ENCODE measurements at regions not wholly inside any gene's neighbourhood (a gene's known extent, or its start where the extent isn't known, plus 50 kb on each side); places are given as distances from the start of the nearest gene placed in this dataset.
A peak's percentile ranks its signal among the peaks of the same experiment; 100 is the strongest.
"Not testable (repeated sequence)": the region's sequence is repeated elsewhere in the genome, so short reads cannot be mapped to it uniquely, and the experiment has no call there.

DNA sequence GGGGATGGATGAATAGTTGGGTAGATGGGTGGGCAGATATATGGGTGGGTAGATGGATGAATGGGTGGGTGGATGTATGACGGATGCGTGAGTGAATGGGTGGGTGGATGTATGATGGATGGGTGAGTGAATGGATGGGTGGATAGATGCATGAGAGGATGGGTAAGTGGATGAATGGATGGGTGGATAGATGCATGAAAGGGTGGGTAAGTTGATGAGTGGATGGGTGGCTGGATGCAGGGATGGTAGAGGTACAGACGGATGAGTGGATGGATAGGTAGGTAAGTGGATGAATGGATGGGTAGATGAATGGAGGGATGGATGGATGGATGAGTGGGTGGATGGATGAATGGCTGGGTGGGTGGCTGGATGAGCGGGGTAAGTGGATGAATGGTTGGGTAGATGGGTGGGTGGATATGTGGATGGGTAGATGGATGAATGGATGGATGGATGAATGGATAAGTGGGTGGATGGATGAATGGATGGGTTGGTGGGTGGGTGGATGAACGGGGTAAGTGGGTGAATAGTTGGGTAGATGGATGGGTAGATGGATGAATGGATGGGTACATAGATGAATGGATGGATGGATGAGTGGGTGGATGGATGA, 208.9 kb downstream of the NPIPB11 start:
- H3K27ac ChIP-seq (ENCODE audit: low read depth in 2 of 2, low read length in 1 of 2); H3K9me3 ChIP-seq (ENCODE audit: control insufficient read depth in 2 of 2, insufficient read depth in 1 of 2, low read depth in 1 of 2, low read length in 1 of 2); H3K4me1 ChIP-seq (ENCODE audit: control insufficient read depth in 2 of 2, insufficient read depth in 2 of 2, low read length in 1 of 2); H3K36me3 ChIP-seq (ENCODE audit: control insufficient read depth in 2 of 2, insufficient read depth in 2 of 2, low read length in 1 of 2); H3K27me3 ChIP-seq (ENCODE audit: control insufficient read depth in 1 of 2, insufficient read depth in 2 of 2, low read length in 2 of 2); H3K4me3 ChIP-seq (ENCODE audit: low read depth in 1 of 2, low read length in 2 of 2): not testable (repeated sequence)
- 95 to 97% methylated on average over 5 of the region's 5 CpGs for WGBS, 2 donors

DNA sequence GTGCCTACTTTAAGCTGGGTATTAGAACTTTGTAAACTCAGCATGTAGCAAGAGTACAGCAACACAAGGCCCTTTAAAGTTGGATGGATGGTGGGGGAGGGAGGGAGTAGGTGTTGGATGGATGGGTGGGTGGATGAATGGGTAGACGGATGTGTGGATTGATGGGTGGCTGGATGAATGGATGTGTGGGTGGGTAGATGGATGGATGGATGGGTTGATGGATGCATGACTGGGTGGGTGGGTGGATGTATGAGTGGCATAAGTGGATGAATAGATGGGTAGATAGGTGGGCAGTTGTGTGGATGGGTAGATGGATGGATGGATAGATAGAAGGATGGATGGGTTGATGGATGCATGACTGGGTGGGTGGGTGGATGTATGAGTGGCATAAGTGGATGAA, 209.8 kb downstream of the NPIPB11 start:
- H3K9me3 ChIP-seq (ENCODE audit: control insufficient read depth in 2 of 2, insufficient read depth in 1 of 2, low read depth in 1 of 2, low read length in 1 of 2); H3K4me3 ChIP-seq (ENCODE audit: low read depth in 1 of 2, low read length in 2 of 2); H3K27me3 ChIP-seq (ENCODE audit: control insufficient read depth in 1 of 2, insufficient read depth in 2 of 2, low read length in 2 of 2); H3K36me3 ChIP-seq (ENCODE audit: control insufficient read depth in 2 of 2, insufficient read depth in 2 of 2, low read length in 1 of 2); H3K27ac ChIP-seq (ENCODE audit: low read depth in 2 of 2, low read length in 1 of 2); H3K4me1 ChIP-seq (ENCODE audit: control insufficient read depth in 2 of 2, insufficient read depth in 2 of 2, low read length in 1 of 2): not testable (repeated sequence)
- 89 to 92% methylated on average over 1 of the region's 1 CpG for whole genome bisulfite sequencing, 2 donors

DNA sequence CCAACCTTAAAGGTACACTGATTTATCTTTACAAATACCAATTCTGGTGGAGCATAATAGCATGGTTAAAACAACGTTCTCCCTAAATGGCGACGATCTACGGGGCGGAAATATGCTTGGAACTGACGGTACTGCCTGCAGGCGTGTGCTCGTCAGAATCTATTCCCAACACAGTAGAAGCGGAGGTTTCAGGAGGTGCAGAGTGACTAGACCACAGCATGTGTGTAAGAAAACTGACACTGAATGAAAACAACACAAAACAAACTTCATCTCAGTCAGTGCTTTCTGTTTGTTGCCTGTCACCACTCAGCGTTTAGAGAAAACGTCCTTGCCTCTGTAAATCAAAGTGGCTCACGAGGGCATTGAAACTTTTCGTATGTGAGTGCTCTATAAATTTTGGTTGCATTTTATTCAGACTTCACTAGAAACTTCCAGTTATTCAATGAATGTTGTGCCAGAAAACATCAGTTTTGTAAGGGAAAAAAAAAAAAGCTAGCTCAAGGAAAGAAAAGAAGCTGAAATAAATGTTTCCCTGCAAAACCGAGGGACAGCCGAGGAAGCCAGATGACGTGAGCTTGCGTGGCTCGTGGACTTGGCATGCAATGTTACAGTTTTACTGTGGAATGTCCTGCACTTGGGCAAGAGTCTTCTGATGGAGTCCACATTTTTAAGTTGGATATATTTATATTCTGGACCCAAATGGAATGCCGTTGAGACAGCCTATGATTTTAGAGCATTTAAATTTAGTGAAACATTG, 210.4 kb downstream of the LAT start:
- H3K27me3 ChIP-seq (ENCODE audit: control insufficient read depth in 1 of 2, insufficient read depth in 2 of 2, low read length in 2 of 2); H3K36me3 ChIP-seq (ENCODE audit: control insufficient read depth in 2 of 2, insufficient read depth in 2 of 2, low read length in 1 of 2); H3K9me3 ChIP-seq (ENCODE audit: control insufficient read depth in 2 of 2, insufficient read depth in 1 of 2, low read depth in 1 of 2, low read length in 1 of 2); H3K4me3 ChIP-seq (ENCODE audit: low read depth in 1 of 2, low read length in 2 of 2); H3K4me1 ChIP-seq (ENCODE audit: control insufficient read depth in 2 of 2, insufficient read depth in 2 of 2, low read length in 1 of 2): not testable (repeated sequence)
- H3K27ac ChIP-seq (ENCODE audit: low read depth in 2 of 2, low read length in 1 of 2) = peak overlapping the region in 1 of 2 donors; percentile 12
- WGBS, 2 donors = 51 to 66% methylated on average over 18 to 19 of the region's 19 CpGs

DNA sequence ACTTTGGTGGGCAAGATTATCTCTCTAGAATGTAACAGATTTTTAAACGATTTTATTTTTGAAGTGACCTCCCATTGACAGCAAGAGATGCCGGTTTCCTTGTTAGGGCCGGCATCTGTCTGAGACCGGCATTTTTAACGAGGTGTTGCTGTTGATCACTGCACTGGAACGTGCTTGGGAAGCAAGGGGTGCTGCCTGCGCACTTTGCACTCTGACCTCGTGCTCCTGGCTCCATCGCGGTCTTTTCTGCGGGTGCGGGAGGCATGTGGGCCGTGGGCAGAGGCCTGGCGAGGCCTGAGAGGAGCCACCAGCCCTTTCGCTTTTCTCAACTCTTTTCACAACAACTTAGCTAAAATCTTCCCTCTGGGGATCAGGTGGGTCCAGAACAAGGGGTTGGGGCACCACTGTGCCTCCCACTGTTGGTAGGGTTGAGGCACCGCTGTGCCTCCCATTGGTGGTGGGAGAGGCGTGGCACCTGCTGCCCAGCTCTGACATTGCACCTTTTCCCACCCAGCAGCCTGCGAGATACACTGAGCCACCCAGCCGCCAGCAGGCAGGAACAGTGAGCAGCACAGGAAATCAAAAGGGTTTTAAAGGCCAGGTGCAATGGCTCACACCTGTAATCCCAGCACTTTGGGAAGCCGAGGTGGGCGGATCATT, 209.5 kb downstream of the LAT start:
- WGBS, 2 donors = 84 to 93% methylated on average over 13 to 18 of the region's 21 CpGs
- not testable (repeated sequence) for H3K4me3 ChIP-seq (ENCODE audit: low read depth in 1 of 2, low read length in 2 of 2); H3K9me3 ChIP-seq (ENCODE audit: control insufficient read depth in 2 of 2, insufficient read depth in 1 of 2, low read depth in 1 of 2, low read length in 1 of 2); H3K4me1 ChIP-seq (ENCODE audit: control insufficient read depth in 2 of 2, insufficient read depth in 2 of 2, low read length in 1 of 2); H3K27ac ChIP-seq (ENCODE audit: low read depth in 2 of 2, low read length in 1 of 2); H3K36me3 ChIP-seq (ENCODE audit: control insufficient read depth in 2 of 2, insufficient read depth in 2 of 2, low read length in 1 of 2); H3K27me3 ChIP-seq (ENCODE audit: control insufficient read depth in 1 of 2, insufficient read depth in 2 of 2, low read length in 2 of 2)

DNA sequence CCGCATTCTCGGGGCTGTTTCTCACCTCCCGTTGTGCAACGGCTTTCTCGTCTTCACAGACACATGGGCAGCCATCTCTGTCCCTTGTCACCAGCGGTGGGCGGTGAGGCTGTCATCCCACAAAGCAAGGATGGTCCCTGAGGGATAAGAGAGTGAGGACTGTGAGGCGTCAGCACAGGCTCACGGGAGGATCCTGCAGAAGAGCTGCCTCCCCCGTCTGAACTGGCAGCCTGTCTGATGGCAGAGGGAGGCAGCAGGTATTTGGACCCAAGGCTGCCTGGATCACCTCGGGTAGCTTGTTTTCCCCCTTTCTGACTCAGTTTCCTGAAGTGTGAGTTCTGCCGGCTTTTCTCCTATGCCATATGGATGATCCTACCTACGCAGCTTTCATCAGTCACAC, 208.8 kb downstream of the LAT start:
- not testable (repeated sequence) for H3K4me3 ChIP-seq (ENCODE audit: low read depth in 1 of 2, low read length in 2 of 2); H3K27me3 ChIP-seq (ENCODE audit: control insufficient read depth in 1 of 2, insufficient read depth in 2 of 2, low read length in 2 of 2); H3K27ac ChIP-seq (ENCODE audit: low read depth in 2 of 2, low read length in 1 of 2); H3K9me3 ChIP-seq (ENCODE audit: control insufficient read depth in 2 of 2, insufficient read depth in 1 of 2, low read depth in 1 of 2, low read length in 1 of 2); H3K4me1 ChIP-seq (ENCODE audit: control insufficient read depth in 2 of 2, insufficient read depth in 2 of 2, low read length in 1 of 2); H3K36me3 ChIP-seq (ENCODE audit: control insufficient read depth in 2 of 2, insufficient read depth in 2 of 2, low read length in 1 of 2)
- WGBS, 2 donors = 89 to 91% methylated on average over 12 to 13 of the region's 13 CpGs

DNA sequence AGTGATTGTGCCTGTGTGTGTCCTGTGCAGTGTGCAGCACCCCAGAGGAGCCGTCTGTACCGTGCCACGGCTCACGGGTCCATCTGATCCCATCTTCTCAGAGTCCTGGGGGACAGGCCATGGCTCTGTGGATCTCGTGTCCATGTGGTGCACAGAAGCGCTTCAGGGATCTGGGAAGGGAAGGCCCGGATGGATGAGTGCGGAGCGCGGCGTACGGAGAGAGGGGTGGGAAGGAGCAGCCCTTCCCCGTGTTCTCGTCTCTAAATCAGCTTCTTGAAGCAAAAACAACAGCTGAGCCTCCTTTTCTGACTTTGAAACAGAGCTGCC, 208.4 kb downstream of the LAT start:
- not testable (repeated sequence) for H3K27me3 ChIP-seq (ENCODE audit: control insufficient read depth in 1 of 2, insufficient read depth in 2 of 2, low read length in 2 of 2); H3K27ac ChIP-seq (ENCODE audit: low read depth in 2 of 2, low read length in 1 of 2); H3K36me3 ChIP-seq (ENCODE audit: control insufficient read depth in 2 of 2, insufficient read depth in 2 of 2, low read length in 1 of 2); H3K4me3 ChIP-seq (ENCODE audit: low read depth in 1 of 2, low read length in 2 of 2); H3K9me3 ChIP-seq (ENCODE audit: control insufficient read depth in 2 of 2, insufficient read depth in 1 of 2, low read depth in 1 of 2, low read length in 1 of 2); H3K4me1 ChIP-seq (ENCODE audit: control insufficient read depth in 2 of 2, insufficient read depth in 2 of 2, low read length in 1 of 2)
- WGBS, 2 donors = 95% methylated on average over 14 of the region's 14 CpGs

DNA sequence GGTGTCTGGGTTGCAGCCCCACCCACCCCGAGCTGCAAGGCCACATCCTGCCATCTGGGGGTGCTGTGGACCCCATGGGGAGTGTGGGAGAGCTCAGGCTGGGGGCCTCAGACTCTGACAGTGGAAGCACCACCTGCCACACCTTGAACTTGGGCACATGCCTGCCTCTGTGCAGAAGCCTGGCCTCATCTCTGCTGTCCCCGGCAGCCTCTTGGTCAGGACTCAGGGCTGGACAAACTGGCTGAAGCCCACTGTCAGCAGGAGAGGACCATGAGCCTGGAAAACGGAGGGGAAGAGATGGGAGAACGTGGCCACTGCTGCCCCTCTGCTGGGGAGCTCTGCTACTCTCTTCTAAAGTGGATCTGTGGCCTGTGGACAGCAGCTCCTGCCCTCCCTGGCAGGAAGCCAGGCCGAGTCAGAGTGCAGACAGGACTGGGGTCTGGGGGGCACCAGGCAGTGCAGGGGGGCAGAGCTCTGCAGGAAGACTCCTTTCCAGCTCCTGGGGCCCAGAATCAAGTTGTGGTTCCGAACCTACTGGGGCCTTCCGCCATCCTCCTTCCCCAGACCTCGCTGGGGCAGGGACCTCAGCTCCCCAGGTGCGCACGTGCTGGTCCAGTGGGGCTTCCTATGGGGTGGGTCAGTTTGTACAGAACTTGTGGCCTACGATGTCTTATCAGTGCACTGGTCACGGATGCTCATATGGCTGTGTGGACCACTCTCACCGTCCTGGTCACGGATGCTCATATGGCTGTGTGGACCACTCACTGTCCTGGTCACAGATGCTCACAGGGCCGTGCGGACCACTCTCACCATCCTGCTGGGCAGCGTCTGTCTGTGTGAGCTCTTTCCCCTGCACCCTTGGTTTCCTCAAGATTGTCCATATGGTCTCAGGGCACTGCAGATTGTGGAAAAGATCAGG, 207.7 kb downstream of the LAT start:
- Histone ChIP-seq H3K27ac (ENCODE audit: low read depth in 2 of 2, low read length in 1 of 2) (no peak overlapping the region), H3K4me1 (ENCODE audit: control insufficient read depth in 2 of 2, insufficient read depth in 2 of 2, low read length in 1 of 2) (no peaks in the 10 kb centered on the region)

DNA sequence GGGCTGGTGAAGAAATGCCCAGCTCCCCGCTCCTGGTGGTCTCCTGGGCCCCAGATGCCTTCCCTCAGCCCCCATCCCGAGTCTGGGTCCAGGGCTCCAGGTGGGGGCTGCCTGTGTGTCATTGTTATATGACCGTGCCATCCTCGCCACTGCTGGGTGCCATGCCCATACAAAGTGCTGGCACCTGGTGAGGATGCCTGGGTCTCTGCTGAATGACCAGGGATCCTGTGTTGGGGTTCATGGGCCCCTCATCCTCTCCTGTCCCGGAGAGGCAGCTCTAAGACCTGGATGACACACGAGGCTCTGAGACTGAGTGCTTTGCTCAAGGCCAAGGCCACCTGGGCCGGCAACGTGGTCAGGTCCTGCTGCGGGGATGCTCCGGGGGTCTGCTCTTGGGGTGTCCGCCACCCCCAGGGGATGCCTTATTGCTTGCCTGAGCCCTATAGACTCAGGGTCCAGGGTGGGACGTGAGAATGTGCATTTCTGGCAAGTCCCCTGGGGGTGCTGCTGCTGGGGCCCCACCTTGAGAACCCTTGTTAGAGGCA, 206.9 kb downstream of the LAT start:
- H3K27ac ChIP-seq (ENCODE audit: low read depth in 2 of 2, low read length in 1 of 2); H3K9me3 ChIP-seq (ENCODE audit: control insufficient read depth in 2 of 2, insufficient read depth in 1 of 2, low read depth in 1 of 2, low read length in 1 of 2); H3K36me3 ChIP-seq (ENCODE audit: control insufficient read depth in 2 of 2, insufficient read depth in 2 of 2, low read length in 1 of 2); H3K4me3 ChIP-seq (ENCODE audit: low read depth in 1 of 2, low read length in 2 of 2); H3K27me3 ChIP-seq (ENCODE audit: control insufficient read depth in 1 of 2, insufficient read depth in 2 of 2, low read length in 2 of 2); H3K4me1 ChIP-seq (ENCODE audit: control insufficient read depth in 2 of 2, insufficient read depth in 2 of 2, low read length in 1 of 2): not testable (repeated sequence)
- WGBS, 2 donors = 84 to 91% methylated on average over 11 to 12 of the region's 12 CpGs

More for the DNA sequence above, 207.7 kb downstream of the LAT start:
- Histone ChIP-seq H3K27me3 (ENCODE audit: control insufficient read depth in 1 of 2, insufficient read depth in 2 of 2, low read length in 2 of 2) (no peaks in the 10 kb centered on the region), H3K36me3 (ENCODE audit: control insufficient read depth in 2 of 2, insufficient read depth in 2 of 2, low read length in 1 of 2) (no peaks in the 10 kb centered on the region), H3K9me3 (ENCODE audit: control insufficient read depth in 2 of 2, insufficient read depth in 1 of 2, low read depth in 1 of 2, low read length in 1 of 2) (no peaks in the 10 kb centered on the region), H3K4me3 (ENCODE audit: low read depth in 1 of 2, low read length in 2 of 2) (no peak overlapping the region)
- WGBS, 2 donors = 87 to 91% methylated on average over 16 to 17 of the region's 17 CpGs

DNA sequence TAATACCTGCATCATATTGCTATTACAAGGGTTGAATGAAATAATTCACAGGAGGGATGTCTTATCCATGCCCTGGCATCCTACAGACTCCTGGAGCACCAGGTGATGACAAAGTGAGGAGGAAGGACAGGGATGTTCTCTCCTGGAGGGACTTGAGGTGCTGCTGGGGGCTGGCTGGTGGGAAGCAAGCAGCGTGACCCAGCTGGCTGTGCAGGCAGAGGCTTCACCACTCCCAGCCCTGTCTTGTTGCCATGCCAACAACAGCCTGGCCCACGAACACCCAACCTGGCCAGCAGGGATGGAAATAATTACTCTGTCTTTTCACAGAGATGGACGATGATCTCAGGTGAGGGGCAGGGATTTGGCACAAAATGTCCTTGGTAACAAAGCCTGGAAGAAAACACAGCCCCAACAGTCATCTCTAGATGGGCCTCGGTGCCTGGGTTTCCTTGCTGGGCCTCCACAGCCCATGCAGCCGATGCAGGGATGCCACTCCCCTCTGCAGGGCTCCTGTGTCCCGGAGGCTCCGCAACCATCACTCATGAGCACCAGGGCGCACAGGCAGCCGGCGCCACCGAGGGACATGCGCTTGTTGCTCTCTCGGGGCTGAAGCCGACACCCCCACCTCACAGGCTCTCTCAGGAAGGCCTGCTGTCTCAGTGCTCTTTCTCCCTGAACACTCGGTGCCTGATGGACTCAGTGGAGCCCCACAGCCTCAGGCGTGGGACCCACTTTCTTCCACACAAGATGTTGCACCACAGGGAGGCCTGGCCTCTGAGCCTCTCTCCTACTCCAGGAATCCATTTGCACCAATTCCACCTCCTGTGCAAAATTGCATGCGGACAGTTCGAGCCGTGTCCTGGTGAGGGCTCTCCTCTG, 205.9 kb downstream of the LAT start:
- H3K4me3 ChIP-seq (ENCODE audit: low read depth in 1 of 2, low read length in 2 of 2); H3K36me3 ChIP-seq (ENCODE audit: control insufficient read depth in 2 of 2, insufficient read depth in 2 of 2, low read length in 1 of 2); H3K27me3 ChIP-seq (ENCODE audit: control insufficient read depth in 1 of 2, insufficient read depth in 2 of 2, low read length in 2 of 2); H3K27ac ChIP-seq (ENCODE audit: low read depth in 2 of 2, low read length in 1 of 2); H3K9me3 ChIP-seq (ENCODE audit: control insufficient read depth in 2 of 2, insufficient read depth in 1 of 2, low read depth in 1 of 2, low read length in 1 of 2); H3K4me1 ChIP-seq (ENCODE audit: control insufficient read depth in 2 of 2, insufficient read depth in 2 of 2, low read length in 1 of 2): not testable (repeated sequence)
- 68 to 79% methylated on average over 16 to 19 of the region's 19 CpGs for WGBS, 2 donors

All from esophagus (tissue), 2 donors.